ENCODE measurements at regions not wholly inside any gene's neighbourhood (a gene's known extent, or its start where the extent isn't known, plus 50 kb on each side); places are given as distances from the start of the nearest gene placed in this dataset.

DNA sequence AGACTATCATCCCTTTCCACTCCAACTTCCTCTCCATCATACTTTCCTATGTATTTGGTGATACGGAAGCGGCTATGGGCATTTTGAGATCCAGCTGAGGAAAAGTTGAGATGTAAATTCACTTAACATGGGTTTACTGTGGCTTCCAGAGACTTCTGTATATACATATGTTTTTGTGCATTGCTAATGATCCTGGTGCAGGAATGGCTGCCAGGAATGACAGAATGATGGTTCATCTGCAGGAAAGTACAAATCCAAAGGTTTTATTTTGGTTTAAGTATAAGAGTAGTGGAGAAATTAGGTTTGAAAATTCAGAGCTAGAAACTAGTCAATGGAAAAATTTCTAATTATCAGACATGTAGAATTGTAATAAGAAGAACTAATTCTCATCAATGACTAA, 95.0 kb upstream of the PAM start:
- Histone ChIP-seq H3K9me3 (no peaks in the 10 kb centered on the region), H3K4me1 (no peaks in the 10 kb centered on the region), H3K4me3 (no peak overlapping the region), H3K27me3 (no peaks in the 10 kb centered on the region), H3K36me3 (no peaks in the 10 kb centered on the region), H3K27ac (no peak overlapping the region)
- intact Hi-C loops (cut with DNase I): no loop called here
- TF ChIP-seq, protein P1, sequence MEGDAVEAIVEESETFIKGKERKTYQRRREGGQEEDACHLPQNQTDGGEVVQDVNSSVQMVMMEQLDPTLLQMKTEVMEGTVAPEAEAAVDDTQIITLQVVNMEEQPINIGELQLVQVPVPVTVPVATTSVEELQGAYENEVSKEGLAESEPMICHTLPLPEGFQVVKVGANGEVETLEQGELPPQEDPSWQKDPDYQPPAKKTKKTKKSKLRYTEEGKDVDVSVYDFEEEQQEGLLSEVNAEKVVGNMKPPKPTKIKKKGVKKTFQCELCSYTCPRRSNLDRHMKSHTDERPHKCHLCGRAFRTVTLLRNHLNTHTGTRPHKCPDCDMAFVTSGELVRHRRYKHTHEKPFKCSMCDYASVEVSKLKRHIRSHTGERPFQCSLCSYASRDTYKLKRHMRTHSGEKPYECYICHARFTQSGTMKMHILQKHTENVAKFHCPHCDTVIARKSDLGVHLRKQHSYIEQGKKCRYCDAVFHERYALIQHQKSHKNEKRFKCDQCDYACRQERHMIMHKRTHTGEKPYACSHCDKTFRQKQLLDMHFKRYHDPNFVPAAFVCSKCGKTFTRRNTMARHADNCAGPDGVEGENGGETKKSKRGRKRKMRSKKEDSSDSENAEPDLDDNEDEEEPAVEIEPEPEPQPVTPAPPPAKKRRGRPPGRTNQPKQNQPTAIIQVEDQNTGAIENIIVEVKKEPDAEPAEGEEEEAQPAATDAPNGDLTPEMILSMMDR (IDR thresholded peaks at IDR 0.05): no peak
- no peak for DNase-seq
- 89% methylated on average over 2 of the region's 2 CpGs for WGBS (ENCODE audit: insufficient coverage, low coverage, low lambda C conversion rate, missing lambda C conversion rate)
- ATAC-seq: no peak

GRCh38 chr5:102663749-102664530, 91.2 kb upstream of the PAM start:
- no peak for ATAC-seq

DNA sequence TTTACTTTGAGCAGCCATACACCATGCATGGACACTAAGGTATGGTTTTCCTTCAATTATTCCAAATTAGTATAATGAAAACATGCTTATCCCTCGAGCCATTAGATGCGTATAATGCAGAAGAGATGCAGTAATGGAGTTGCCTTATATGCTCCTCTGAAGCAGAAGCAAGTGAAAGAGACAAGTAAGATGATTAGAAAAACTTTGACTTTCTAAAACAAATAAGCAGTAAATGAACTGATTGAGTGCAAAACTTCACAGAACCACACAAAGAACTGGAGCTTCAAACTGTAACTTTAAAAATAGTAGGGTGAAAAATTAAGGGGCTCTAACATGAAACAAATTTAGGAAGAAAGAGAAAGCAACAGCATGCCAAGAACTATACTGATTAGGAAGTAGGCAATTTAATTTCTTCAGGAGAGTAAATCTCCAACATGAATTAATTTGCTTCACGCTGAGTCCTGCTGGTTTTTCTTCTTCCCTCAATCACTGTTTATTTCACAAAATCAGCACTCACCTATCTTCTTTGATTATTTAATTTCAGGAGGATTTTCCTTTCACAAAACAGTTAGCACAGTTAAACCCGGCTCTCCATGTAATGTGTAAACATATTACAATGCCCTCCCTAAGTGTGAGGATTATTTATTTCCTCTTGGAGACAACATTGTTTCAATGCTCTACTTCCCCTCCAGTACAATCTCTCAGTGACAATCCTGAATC, 90.3 kb upstream of the PAM start:
- WGBS (ENCODE audit: insufficient coverage, low coverage, low lambda C conversion rate, missing lambda C conversion rate): 59% methylated on average over 4 of the region's 4 CpGs
- intact Hi-C loops (cut with DNase I): no loop called here
- H3K9me3 ChIP-seq: no peaks in the 10 kb centered on the region
- no peak overlapping the region for H3K4me3 ChIP-seq
- H3K27ac ChIP-seq: no peak overlapping the region
- ATAC-seq (no peak), DNase-seq (no peak)
- H3K4me1 ChIP-seq: no peaks in the 10 kb centered on the region
- H3K36me3 ChIP-seq: no peaks in the 10 kb centered on the region
- no peaks in the 10 kb centered on the region for H3K27me3 ChIP-seq
- TF ChIP-seq, protein P1 (IDR thresholded peaks at IDR 0.05): no peak
- TF ChIP-seq POLR2A (IDR thresholded peaks at IDR 0.05): no peak

More at GRCh38 chr5:102663749-102664530, 91.2 kb upstream of the PAM start:
- Histone ChIP-seq H3K27ac (no peak overlapping the region), H3K9me3 (no peaks in the 10 kb centered on the region), H3K36me3 (no peaks in the 10 kb centered on the region), H3K4me1 (no peaks in the 10 kb centered on the region), H3K27me3 (no peaks in the 10 kb centered on the region), H3K4me3 (no peak overlapping the region)
- TF ChIP-seq, protein P1 (IDR thresholded peaks at IDR 0.05): no peak
- TF ChIP-seq POLR2A (IDR thresholded peaks at IDR 0.05): no peak
- WGBS (ENCODE audit: insufficient coverage, low coverage, low lambda C conversion rate, missing lambda C conversion rate): 31% methylated on average over 1 of the region's 1 CpG
- DNase-seq: no peak
- intact Hi-C loops (cut with DNase I): no loop called here

DNA sequence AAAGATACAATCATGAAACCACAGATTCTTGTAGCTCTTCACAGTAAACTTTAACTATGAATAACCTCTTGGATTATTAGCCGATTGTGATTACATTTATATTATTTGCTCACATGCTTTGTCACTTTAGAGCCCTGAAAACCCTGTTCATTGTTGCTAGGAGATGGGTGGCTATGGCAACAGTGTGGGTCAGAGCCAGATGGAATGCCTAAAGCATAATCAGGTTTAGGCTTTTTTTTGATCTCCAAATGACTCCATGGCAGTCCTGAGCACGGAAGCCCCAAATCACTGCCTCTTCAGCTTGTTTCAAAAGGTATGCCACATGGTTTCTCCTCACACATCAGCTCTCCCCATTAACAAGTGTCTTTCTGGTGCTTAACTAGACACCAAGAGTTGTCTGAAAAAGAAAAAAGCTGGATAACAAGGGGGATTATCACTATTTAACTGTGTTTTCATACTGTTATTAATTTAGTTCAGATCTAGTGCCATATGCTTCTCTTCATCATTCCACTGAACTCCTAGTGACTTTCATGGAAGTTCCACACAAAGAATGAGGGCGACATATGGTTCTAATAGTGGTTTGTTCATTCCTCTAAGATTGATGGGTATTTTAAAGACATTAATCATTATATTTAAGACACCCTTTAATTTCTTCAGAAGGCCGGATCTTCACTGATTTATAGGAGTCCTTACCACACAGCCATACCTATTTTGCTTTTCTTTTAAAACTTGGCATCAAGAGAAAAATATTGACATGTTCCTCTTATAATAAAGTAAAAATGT, 88.8 kb upstream of the PAM start:
- Histone ChIP-seq H3K27ac (no peak overlapping the region), H3K27me3 (no peaks in the 10 kb centered on the region), H3K4me1 (no peaks in the 10 kb centered on the region), H3K4me3 (no peak overlapping the region), H3K9me3 (no peaks in the 10 kb centered on the region), H3K36me3 (no peaks in the 10 kb centered on the region)
- intact Hi-C loops (cut with DNase I): no loop called here
- ATAC-seq: no peak
- no peak for DNase-seq
- TF ChIP-seq, protein P1 (IDR thresholded peaks at IDR 0.05): no peak
- no peak for TF ChIP-seq POLR2A (IDR thresholded peaks at IDR 0.05)
- WGBS (ENCODE audit: insufficient coverage, low coverage, low lambda C conversion rate, missing lambda C conversion rate): 66% methylated on average over 4 of the region's 4 CpGs
